OCI-LY7 (cell line): ENCODE measurements at regions not wholly inside any gene's neighbourhood (a gene's known extent, or its start where the extent isn't known, plus 50 kb on each side); places are given as distances from the start of the nearest gene placed in this dataset.

Source experiments
- EZH2phosphoT487 ChIP-seq: fragments of 200-600 bp; sonication (generic); IDR thresholded peaks from 2 replicates; pipeline ENCODE4 v1.6.1; 2018; ENCODE audit warnings: low read depth, borderline replicate concordance, mild to moderate bottlenecking, mixed run types, antibody characterized with exemption, low read length, moderate library complexity, mixed read lengths
- TF ChIP-seq, protein P1 (sequence below): fragments of 200-600 bp; sonication (generic); conservative IDR thresholded peaks from 2 replicates; pipeline ENCODE4 v1.5.1; 2014; ENCODE audit warnings: mild to moderate bottlenecking, antibody characterized with exemption, low read length, moderate library complexity, mixed read lengths

DNA sequence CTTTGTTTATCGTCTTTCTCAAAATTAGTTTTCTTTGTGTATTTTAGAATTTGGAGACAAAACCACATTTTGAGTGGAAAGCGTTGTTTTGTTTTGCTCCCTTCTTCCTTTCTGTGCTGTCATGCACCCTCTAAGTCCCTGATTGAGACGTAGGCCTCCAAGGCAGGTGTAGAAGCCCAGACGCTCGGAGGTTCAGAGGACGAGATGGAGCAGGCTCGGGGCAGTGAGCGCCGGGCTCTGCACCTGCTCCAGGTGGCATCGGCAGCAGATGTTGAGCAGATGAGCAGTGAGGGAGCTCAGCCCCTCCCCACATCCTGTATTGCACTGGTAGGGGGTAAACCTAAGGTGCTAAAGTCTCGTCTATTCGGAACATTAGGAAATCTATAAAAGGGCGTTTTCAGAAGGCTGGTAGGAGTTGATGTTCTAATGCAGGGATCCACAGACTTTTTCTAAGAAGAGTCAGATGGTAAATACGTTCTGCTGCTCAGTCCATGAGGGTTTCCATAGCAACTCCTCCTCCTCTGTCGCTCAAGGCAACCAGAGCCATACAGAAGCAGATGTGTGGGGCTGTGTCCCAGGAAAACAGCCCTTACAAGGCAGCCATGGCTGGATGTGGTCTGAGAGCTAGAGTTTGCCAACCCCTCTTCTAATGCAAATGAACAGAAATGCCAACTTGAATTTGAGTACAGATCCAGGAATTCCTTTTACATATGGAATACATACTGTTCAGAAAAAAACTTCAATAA is 724.2 kb downstream of the BRD1 start:
- TF ChIP-seq, protein P1, sequence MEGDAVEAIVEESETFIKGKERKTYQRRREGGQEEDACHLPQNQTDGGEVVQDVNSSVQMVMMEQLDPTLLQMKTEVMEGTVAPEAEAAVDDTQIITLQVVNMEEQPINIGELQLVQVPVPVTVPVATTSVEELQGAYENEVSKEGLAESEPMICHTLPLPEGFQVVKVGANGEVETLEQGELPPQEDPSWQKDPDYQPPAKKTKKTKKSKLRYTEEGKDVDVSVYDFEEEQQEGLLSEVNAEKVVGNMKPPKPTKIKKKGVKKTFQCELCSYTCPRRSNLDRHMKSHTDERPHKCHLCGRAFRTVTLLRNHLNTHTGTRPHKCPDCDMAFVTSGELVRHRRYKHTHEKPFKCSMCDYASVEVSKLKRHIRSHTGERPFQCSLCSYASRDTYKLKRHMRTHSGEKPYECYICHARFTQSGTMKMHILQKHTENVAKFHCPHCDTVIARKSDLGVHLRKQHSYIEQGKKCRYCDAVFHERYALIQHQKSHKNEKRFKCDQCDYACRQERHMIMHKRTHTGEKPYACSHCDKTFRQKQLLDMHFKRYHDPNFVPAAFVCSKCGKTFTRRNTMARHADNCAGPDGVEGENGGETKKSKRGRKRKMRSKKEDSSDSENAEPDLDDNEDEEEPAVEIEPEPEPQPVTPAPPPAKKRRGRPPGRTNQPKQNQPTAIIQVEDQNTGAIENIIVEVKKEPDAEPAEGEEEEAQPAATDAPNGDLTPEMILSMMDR = no peak
- no peak for TF ChIP-seq EZH2phosphoT487
